ENCODE measurements at regions not wholly inside any gene's neighbourhood (a gene's known extent, or its start where the extent isn't known, plus 50 kb on each side); places are given as distances from the start of the nearest gene placed in this dataset.

- H3K4me3 ChIP-seq, result no peak overlapping the region
- H3K27me3 ChIP-seq, result no peaks in the 10 kb centered on the region
- no peaks in the 10 kb centered on the region for H3K36me3 ChIP-seq
- TF ChIP-seq, protein P1, sequence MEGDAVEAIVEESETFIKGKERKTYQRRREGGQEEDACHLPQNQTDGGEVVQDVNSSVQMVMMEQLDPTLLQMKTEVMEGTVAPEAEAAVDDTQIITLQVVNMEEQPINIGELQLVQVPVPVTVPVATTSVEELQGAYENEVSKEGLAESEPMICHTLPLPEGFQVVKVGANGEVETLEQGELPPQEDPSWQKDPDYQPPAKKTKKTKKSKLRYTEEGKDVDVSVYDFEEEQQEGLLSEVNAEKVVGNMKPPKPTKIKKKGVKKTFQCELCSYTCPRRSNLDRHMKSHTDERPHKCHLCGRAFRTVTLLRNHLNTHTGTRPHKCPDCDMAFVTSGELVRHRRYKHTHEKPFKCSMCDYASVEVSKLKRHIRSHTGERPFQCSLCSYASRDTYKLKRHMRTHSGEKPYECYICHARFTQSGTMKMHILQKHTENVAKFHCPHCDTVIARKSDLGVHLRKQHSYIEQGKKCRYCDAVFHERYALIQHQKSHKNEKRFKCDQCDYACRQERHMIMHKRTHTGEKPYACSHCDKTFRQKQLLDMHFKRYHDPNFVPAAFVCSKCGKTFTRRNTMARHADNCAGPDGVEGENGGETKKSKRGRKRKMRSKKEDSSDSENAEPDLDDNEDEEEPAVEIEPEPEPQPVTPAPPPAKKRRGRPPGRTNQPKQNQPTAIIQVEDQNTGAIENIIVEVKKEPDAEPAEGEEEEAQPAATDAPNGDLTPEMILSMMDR (IDR thresholded peaks at IDR 0.05), result no peak
- no peak for TF ChIP-seq POLR2A (IDR thresholded peaks at IDR 0.05)
- no peaks in the 10 kb centered on the region for H3K4me1 ChIP-seq
- DNase-seq, result no peak
- H3K27ac ChIP-seq, result no peak overlapping the region
- no peaks in the 10 kb centered on the region for H3K9me3 ChIP-seq
Measured at GRCh38 chr5:38638656-38639055, 82.2 kb upstream of the LIFR start.

GRCh38 chr5:38639377-38640358 lies 83.2 kb upstream of the LIFR start:
- Histone ChIP-seq H3K27me3 (no peaks in the 10 kb centered on the region), H3K4me1 (no peaks in the 10 kb centered on the region), H3K36me3 (no peaks in the 10 kb centered on the region), H3K4me3 (no peak overlapping the region), H3K27ac (no peak overlapping the region), H3K9me3 (no peaks in the 10 kb centered on the region)
- no peak for TF ChIP-seq POLR2A (IDR thresholded peaks at IDR 0.05)
- TF ChIP-seq, protein P1 (IDR thresholded peaks at IDR 0.05), result no peak
- no peak for DNase-seq

DNA sequence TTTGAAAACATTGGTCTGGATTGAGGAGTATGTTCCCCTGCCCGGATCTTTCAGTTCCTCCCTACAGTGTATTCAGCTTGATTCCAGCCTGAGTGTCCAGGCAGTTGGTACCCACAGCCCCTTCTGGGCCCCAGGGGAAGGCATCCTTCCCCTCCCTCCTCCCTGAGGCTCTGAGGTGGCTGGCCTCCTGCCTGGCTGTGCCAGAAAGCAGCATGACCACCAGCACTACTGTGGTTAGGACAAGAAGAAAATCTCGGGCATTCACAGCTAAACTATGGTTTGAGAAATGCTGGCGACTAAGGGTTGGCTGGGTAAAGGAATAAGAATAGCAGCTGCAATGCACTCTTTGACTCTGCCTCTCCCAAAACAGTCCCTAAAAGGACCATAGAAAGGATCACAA lies 84.6 kb upstream of the LIFR start:
- no peaks in the 10 kb centered on the region for H3K36me3 ChIP-seq
- H3K27me3 ChIP-seq, result no peaks in the 10 kb centered on the region
- TF ChIP-seq, protein P1 (IDR thresholded peaks at IDR 0.05), result no peak
- TF ChIP-seq POLR2A (IDR thresholded peaks at IDR 0.05), result no peak
- DNase-seq, result no peak
- no peak overlapping the region for H3K4me3 ChIP-seq
- no peaks in the 10 kb centered on the region for H3K9me3 ChIP-seq
- H3K27ac ChIP-seq, result no peak overlapping the region
- H3K4me1 ChIP-seq, result no peaks in the 10 kb centered on the region

GRCh38 chr5:38642189-38642911 lies 85.9 kb upstream of the LIFR start:
- H3K9me3 ChIP-seq, result no peaks in the 10 kb centered on the region
- no peak for DNase-seq
- no peaks in the 10 kb centered on the region for H3K27me3 ChIP-seq
- no peak for TF ChIP-seq POLR2A (IDR thresholded peaks at IDR 0.05)
- TF ChIP-seq, protein P1 (IDR thresholded peaks at IDR 0.05), result no peak
- no peak overlapping the region for H3K27ac ChIP-seq
- no peaks in the 10 kb centered on the region for H3K36me3 ChIP-seq
- H3K4me3 ChIP-seq, result no peak overlapping the region
- no peaks in the 10 kb centered on the region for H3K4me1 ChIP-seq

GRCh38 chr5:38643616-38644015 lies 87.2 kb upstream of the LIFR start:
- no peak for DNase-seq
- Histone ChIP-seq H3K36me3 (no peaks in the 10 kb centered on the region), H3K4me1 (no peaks in the 10 kb centered on the region), H3K27me3 (no peaks in the 10 kb centered on the region), H3K4me3 (no peak overlapping the region), H3K27ac (no peak overlapping the region), H3K9me3 (no peaks in the 10 kb centered on the region)
- TF ChIP-seq, protein P1 (IDR thresholded peaks at IDR 0.05), result no peak
- no peak for TF ChIP-seq POLR2A (IDR thresholded peaks at IDR 0.05)
